HCT116 (cell line): ENCODE measurements at regions not wholly inside any gene's neighbourhood (a gene's known extent, or its start where the extent isn't known, plus 50 kb on each side); places are given as distances from the start of the nearest gene placed in this dataset.

Experiments
- JUND ChIP-seq: IDR thresholded peaks from 2 replicates; pipeline ENCODE4 v1.6.1; 2012
- SRF ChIP-seq: IDR thresholded peaks from 2 replicates; pipeline ENCODE4 v1.6.1; 2012; ENCODE audit warnings: low read depth
- ZFX ChIP-seq: fragments of 450-650 bp; IDR thresholded peaks from 2 replicates; pipeline ENCODE4 v1.6.1; 2017

- TF ChIP-seq JUND (no peak), SRF (no peak), ZFX (no peak)
These were observed 50.6 kb upstream of the FN1 start (continued) for GRCh38 chr2:215486291-215487001.
